ENCODE measurements at regions not wholly inside any gene's neighbourhood (a gene's known extent, or its start where the extent isn't known, plus 50 kb on each side); places are given as distances from the start of the nearest gene placed in this dataset.

DNA sequence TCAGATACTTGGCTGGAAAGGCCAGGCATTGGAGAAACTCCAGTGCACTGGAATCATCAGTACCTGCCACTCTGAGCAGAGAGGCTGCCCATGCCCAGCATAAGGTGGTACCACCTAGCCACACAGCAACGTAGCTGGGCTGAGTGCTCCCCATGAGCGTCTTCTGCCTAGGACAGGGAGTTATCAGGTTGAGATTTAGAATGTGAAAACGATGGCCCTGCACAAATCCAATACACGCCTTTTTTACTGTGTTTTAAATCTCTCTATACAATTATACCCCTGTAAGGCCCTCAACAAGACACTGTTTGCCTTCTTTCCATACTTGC, 66.7 kb upstream of the PTGR2 start:
- peaks cover 56% of the 10 kb centered on the region for H3K4me1 ChIP-seq (ENCODE audit: insufficient read depth, low read length, poor library complexity, severe bottlenecking)
- no peaks in the 10 kb centered on the region for H3K9me3 ChIP-seq (ENCODE audit: insufficient read depth, low read depth, low read length)
- peak overlapping the region; percentile 95 for H3K4me2 ChIP-seq (ENCODE audit: low read depth, low read length, poor library complexity, severe bottlenecking)
- no peaks in the 10 kb centered on the region for H3K27me3 ChIP-seq (ENCODE audit: insufficient read depth, low read length, poor library complexity, severe bottlenecking)
- H3K9me2 ChIP-seq (replicated peaks; ENCODE audit: low read depth, low read length) = no peaks in the 10 kb centered on the region
- peaks cover 82% of the 10 kb centered on the region for H3K79me2 ChIP-seq (ENCODE audit: insufficient read depth, low read length)
- no peak overlapping the region for H2AFZ ChIP-seq (ENCODE audit: low read length)
- TF ChIP-seq, protein P1, sequence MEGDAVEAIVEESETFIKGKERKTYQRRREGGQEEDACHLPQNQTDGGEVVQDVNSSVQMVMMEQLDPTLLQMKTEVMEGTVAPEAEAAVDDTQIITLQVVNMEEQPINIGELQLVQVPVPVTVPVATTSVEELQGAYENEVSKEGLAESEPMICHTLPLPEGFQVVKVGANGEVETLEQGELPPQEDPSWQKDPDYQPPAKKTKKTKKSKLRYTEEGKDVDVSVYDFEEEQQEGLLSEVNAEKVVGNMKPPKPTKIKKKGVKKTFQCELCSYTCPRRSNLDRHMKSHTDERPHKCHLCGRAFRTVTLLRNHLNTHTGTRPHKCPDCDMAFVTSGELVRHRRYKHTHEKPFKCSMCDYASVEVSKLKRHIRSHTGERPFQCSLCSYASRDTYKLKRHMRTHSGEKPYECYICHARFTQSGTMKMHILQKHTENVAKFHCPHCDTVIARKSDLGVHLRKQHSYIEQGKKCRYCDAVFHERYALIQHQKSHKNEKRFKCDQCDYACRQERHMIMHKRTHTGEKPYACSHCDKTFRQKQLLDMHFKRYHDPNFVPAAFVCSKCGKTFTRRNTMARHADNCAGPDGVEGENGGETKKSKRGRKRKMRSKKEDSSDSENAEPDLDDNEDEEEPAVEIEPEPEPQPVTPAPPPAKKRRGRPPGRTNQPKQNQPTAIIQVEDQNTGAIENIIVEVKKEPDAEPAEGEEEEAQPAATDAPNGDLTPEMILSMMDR (conservative IDR thresholded peaks at IDR 0.05; ENCODE audit: low read length) = no peak
- TF ChIP-seq EZH2phosphoT487 (IDR thresholded peaks at IDR 0.05; ENCODE audit: borderline replicate concordance) = no peak
- peak overlapping the region; percentile 87 for H3K4me3 ChIP-seq (ENCODE audit: low read length, poor library complexity, severe bottlenecking)
- no peaks in the 10 kb centered on the region for H3K36me3 ChIP-seq (ENCODE audit: insufficient read depth, low read length)
- H3K9ac ChIP-seq (ENCODE audit: low read depth, low read length, poor library complexity, severe bottlenecking) = peak overlapping the region; percentile 95
- no peaks in the 10 kb centered on the region for H3F3A ChIP-seq (ENCODE audit: low read depth)
- H4K20me1 ChIP-seq (ENCODE audit: insufficient read depth, low read length, poor library complexity, severe bottlenecking) = peaks cover 34% of the 10 kb centered on the region

- Histone ChIP-seq H2AFZ (ENCODE audit: low read length) (no peak overlapping the region), H3K36me3 (ENCODE audit: insufficient read depth, low read length) (no peaks in the 10 kb centered on the region), H3K4me1 (ENCODE audit: insufficient read depth, low read length, poor library complexity, severe bottlenecking) (peaks cover 55% of the 10 kb centered on the region), H3K9me3 (ENCODE audit: insufficient read depth, low read depth, low read length) (no peaks in the 10 kb centered on the region), H3F3A (ENCODE audit: low read depth) (no peaks in the 10 kb centered on the region), H3K9me2 (replicated peaks; ENCODE audit: low read depth, low read length) (no peaks in the 10 kb centered on the region), H3K4me2 (ENCODE audit: low read depth, low read length, poor library complexity, severe bottlenecking) (peak overlapping the region; percentile 95), H4K20me1 (ENCODE audit: insufficient read depth, low read length, poor library complexity, severe bottlenecking) (peaks cover 34% of the 10 kb centered on the region), H3K79me2 (ENCODE audit: insufficient read depth, low read length) (peaks cover 84% of the 10 kb centered on the region), H3K9ac (ENCODE audit: low read depth, low read length, poor library complexity, severe bottlenecking) (peak overlapping the region; percentile 95), H3K4me3 (ENCODE audit: low read length, poor library complexity, severe bottlenecking) (peak overlapping the region; percentile 87), H3K27me3 (ENCODE audit: insufficient read depth, low read length, poor library complexity, severe bottlenecking) (no peaks in the 10 kb centered on the region)
- TF ChIP-seq, protein P1 (conservative IDR thresholded peaks at IDR 0.05; ENCODE audit: low read length) = no peak
- TF ChIP-seq EZH2phosphoT487 (IDR thresholded peaks at IDR 0.05; ENCODE audit: borderline replicate concordance) = no peak
These were observed 67.2 kb upstream of the PTGR2 start for GRCh38 chr14:73784181-73784987.

DNA sequence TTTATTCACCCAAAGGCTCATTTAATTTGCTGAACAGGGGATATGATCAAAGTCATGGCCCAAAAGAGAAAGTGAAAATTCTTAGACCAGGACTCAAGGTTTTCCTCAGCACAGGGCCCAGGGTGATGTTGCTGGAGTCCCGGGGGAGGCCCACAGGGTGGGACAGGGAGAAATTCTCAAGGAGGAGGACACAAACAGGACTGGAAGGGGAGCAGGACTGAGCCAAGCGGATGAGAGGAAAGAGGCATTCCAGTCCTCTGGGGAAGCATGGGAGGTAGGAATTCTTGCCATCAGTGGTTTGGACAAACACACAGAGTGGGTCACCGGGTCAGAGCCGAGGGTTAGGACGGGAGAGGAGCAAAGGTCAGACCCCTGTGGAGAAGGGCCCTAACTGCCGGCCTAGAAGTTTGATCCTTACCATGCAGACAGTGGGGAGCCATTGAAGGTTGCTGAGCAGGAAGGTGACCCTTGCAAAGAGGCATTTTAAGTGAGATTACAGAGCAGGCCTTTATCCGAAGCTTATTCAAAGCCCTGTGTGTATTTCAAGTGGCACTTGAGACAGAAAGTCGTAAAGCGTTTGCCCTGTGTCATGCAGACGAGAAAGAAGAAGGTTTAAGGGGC, 68.4 kb upstream of the PTGR2 start:
- Histone ChIP-seq H3K36me3 (ENCODE audit: insufficient read depth, low read length) (no peaks in the 10 kb centered on the region), H3K4me3 (ENCODE audit: low read length, poor library complexity, severe bottlenecking) (peak overlapping the region; percentile 87), H4K20me1 (ENCODE audit: insufficient read depth, low read length, poor library complexity, severe bottlenecking) (peaks cover 34% of the 10 kb centered on the region), H2AFZ (ENCODE audit: low read length) (no peak overlapping the region), H3K4me2 (ENCODE audit: low read depth, low read length, poor library complexity, severe bottlenecking) (peak overlapping the region; percentile 95), H3K9ac (ENCODE audit: low read depth, low read length, poor library complexity, severe bottlenecking) (peak overlapping the region; percentile 95), H3K9me2 (replicated peaks; ENCODE audit: low read depth, low read length) (no peaks in the 10 kb centered on the region), H3F3A (ENCODE audit: low read depth) (no peaks in the 10 kb centered on the region), H3K79me2 (ENCODE audit: insufficient read depth, low read length) (peaks cover 92% of the 10 kb centered on the region), H3K9me3 (ENCODE audit: insufficient read depth, low read depth, low read length) (no peaks in the 10 kb centered on the region), H3K27me3 (ENCODE audit: insufficient read depth, low read length, poor library complexity, severe bottlenecking) (no peaks in the 10 kb centered on the region), H3K4me1 (ENCODE audit: insufficient read depth, low read length, poor library complexity, severe bottlenecking) (peaks cover 50% of the 10 kb centered on the region)
- TF ChIP-seq, protein P1 (conservative IDR thresholded peaks at IDR 0.05; ENCODE audit: low read length) = no peak
- no peak for TF ChIP-seq EZH2phosphoT487 (IDR thresholded peaks at IDR 0.05; ENCODE audit: borderline replicate concordance)
